ENCODE measurements at regions not wholly inside any gene's neighbourhood (a gene's known extent, or its start where the extent isn't known, plus 50 kb on each side); places are given as distances from the start of the nearest gene placed in this dataset.
A peak's percentile ranks its signal among the peaks of the same experiment; 100 is the strongest.

GRCh38 chr3:21054064-21054463, 696.9 kb downstream of the ZNF385D start:
- no peak overlapping the region for H3K4me3 ChIP-seq (ENCODE audit: insufficient read depth, low read depth, low read length)
- H3K27me3 ChIP-seq (ENCODE audit: control insufficient read depth, insufficient read depth, low read length), result no peaks in the 10 kb centered on the region
- DNase-seq, result no peak
- no peaks in the 10 kb centered on the region for H3K36me3 ChIP-seq (replicated peaks; ENCODE audit: control insufficient read depth, insufficient read depth, low read length)

DNA sequence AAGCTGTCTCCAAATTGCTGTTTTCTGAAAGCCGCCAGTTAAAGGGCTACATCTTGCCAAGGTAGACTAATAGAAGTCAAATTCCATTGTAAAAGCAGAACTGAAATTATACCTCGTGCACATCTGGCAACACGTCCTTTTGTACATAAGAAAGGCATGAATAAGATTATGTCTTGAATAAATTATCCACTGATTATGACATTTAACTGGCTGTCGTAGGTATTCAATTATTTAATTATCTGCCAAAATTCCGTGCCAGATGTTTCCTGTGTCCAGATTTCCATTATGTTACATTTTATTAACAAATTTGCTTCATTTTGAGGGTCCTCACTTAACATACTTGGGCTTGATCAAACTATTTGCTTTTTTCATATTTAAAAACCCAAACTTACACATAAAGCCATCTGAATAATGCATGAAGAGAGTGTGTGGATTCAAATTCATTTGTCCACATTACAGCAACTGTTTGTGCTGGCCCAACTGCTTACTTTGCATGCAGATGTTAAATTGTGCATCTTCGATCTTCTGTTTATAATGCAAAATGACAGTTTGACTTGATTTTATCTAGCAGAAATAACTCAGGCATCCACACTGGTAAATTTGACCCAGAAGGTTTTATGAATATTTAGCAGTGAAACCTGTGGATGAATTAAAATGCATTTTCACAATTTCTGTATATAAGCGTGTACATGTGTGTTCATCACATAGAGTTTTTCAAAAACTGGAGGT, 701.5 kb downstream of the ZNF385D start:
- H3K4me3 ChIP-seq (ENCODE audit: insufficient read depth, low read depth, low read length), result no peak overlapping the region
- H3K27me3 ChIP-seq (ENCODE audit: control insufficient read depth, insufficient read depth, low read length), result no peaks in the 10 kb centered on the region

DNA sequence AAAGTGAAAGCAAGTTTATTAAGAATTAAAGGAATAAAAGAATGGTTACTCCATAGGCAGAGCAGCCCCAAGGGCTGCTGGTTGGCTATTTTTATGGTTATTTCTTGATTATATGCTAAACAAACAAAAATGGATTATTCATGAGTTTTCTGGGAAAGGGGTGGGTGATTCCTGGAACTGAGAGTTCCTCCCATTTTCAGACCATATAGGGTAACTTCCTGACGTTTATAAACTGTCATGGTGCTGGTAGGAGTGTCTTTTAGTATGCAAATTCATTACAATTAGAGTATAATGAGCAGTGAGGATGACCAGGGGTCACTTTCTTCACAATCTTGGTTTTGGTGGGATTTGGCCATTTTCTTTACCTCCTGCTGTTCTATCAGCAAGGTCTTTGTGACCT, 707.9 kb downstream of the ZNF385D start:
- H3K36me3 ChIP-seq (replicated peaks; ENCODE audit: control insufficient read depth, insufficient read depth, low read length), result no peaks in the 10 kb centered on the region
- H3K27me3 ChIP-seq (ENCODE audit: control insufficient read depth, insufficient read depth, low read length), result no peaks in the 10 kb centered on the region
- no peak overlapping the region for H3K4me3 ChIP-seq (ENCODE audit: insufficient read depth, low read depth, low read length)
- no peak for DNase-seq

More for the DNA sequence above, 701.5 kb downstream of the ZNF385D start:
- H3K36me3 ChIP-seq (replicated peaks; ENCODE audit: control insufficient read depth, insufficient read depth, low read length), result no peaks in the 10 kb centered on the region
- DNase-seq, result no peak

GRCh38 chr3:21042184-21042583, 708.8 kb downstream of the ZNF385D start:
- H3K27me3 ChIP-seq (ENCODE audit: control insufficient read depth, insufficient read depth, low read length), result no peaks in the 10 kb centered on the region
- no peaks in the 10 kb centered on the region for H3K36me3 ChIP-seq (replicated peaks; ENCODE audit: control insufficient read depth, insufficient read depth, low read length)
- no peak overlapping the region for H3K4me3 ChIP-seq (ENCODE audit: insufficient read depth, low read depth, low read length)
- DNase-seq, result no peak

- Histone ChIP-seq H3K36me3 (replicated peaks; ENCODE audit: control insufficient read depth, insufficient read depth, low read length) (no peaks in the 10 kb centered on the region), H3K4me3 (ENCODE audit: insufficient read depth, low read depth, low read length) (no peak overlapping the region), H3K27me3 (ENCODE audit: control insufficient read depth, insufficient read depth, low read length) (no peaks in the 10 kb centered on the region)
- no peak for DNase-seq
Measured at GRCh38 chr3:21041621-21042020, 709.4 kb downstream of the ZNF385D start.

DNA sequence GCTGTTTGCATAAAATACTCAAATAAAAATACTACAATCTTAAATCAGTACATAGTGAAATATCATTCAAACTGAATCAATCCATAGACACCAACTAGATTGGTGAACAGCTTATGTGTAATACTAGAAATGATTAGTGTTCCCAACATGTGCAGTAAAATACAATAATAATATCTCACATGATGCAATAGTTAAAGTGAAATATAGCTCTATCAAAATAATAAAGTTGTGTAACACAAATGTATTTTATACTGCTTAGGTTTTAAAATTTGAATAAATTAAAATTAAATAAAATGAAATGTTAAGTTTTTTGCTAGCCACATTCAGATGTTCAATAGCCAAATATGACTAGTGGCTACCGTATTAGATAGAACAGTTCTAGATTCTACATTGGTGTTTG, 714.1 kb downstream of the ZNF385D start:
- no peak for DNase-seq
- Histone ChIP-seq H3K27me3 (ENCODE audit: control insufficient read depth, insufficient read depth, low read length) (no peaks in the 10 kb centered on the region), H3K36me3 (replicated peaks; ENCODE audit: control insufficient read depth, insufficient read depth, low read length) (no peaks in the 10 kb centered on the region), H3K4me3 (ENCODE audit: insufficient read depth, low read depth, low read length) (no peak overlapping the region)

GRCh38 chr3:21028412-21028811, 722.6 kb downstream of the ZNF385D start:
- no peaks in the 10 kb centered on the region for H3K27me3 ChIP-seq (ENCODE audit: control insufficient read depth, insufficient read depth, low read length)
- H3K36me3 ChIP-seq (replicated peaks; ENCODE audit: control insufficient read depth, insufficient read depth, low read length), result no peaks in the 10 kb centered on the region
- no peak for DNase-seq
- H3K4me3 ChIP-seq (ENCODE audit: insufficient read depth, low read depth, low read length), result no peak overlapping the region

GRCh38 chr3:21024563-21024962, 726.4 kb downstream of the ZNF385D start:
- no peaks in the 10 kb centered on the region for H3K36me3 ChIP-seq (replicated peaks; ENCODE audit: control insufficient read depth, insufficient read depth, low read length)
- H3K27me3 ChIP-seq (ENCODE audit: control insufficient read depth, insufficient read depth, low read length), result no peaks in the 10 kb centered on the region
- no peak overlapping the region for H3K4me3 ChIP-seq (ENCODE audit: insufficient read depth, low read depth, low read length)
- DNase-seq, result no peak

GRCh38 chr3:21020681-21021080, 730.3 kb downstream of the ZNF385D start:
- Histone ChIP-seq H3K4me3 (ENCODE audit: insufficient read depth, low read depth, low read length) (no peak overlapping the region), H3K27me3 (ENCODE audit: control insufficient read depth, insufficient read depth, low read length) (no peaks in the 10 kb centered on the region), H3K36me3 (replicated peaks; ENCODE audit: control insufficient read depth, insufficient read depth, low read length) (no peaks in the 10 kb centered on the region)
- no peak for DNase-seq

GRCh38 chr3:21020043-21020442, 731.0 kb downstream of the ZNF385D start:
- Histone ChIP-seq H3K36me3 (replicated peaks; ENCODE audit: control insufficient read depth, insufficient read depth, low read length) (no peaks in the 10 kb centered on the region), H3K4me3 (ENCODE audit: insufficient read depth, low read depth, low read length) (no peak overlapping the region), H3K27me3 (ENCODE audit: control insufficient read depth, insufficient read depth, low read length) (no peaks in the 10 kb centered on the region)
- no peak for DNase-seq

DNA sequence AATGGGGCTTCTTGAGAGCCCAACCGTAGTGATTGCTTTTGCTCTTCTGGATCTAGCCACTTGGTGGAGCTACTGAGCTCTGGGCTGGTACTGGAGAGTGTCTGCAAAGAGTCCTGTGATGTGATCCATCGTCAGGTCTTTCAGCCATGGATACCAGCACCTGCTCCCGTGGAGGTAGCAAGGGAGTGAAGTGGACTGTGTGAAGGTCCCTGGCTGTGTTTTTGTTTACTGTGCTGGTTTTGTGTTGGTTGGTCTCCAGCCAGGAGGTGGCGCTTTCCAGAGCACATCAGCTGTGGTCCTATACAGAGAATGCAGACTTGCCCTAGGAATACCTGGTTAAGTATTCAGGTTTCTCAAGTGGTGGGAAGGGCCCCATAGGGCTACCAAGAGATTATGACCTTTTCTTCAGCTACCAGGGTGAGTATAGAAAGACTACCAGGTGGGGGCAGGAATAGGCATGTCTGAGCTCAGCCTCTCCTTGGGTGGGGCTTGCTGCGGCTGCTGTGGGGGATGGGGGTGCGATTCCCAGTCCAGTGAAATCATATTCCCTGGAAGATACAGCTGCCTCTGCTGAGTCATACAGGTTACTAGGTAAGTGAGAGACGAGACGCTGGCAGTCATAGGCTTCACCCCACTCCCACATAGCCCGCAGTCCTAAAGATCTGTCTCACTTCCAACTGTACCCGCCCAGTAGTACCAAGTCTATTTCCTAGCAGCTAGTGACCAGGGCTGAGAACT, 733.7 kb downstream of the ZNF385D start:
- Histone ChIP-seq H3K4me3 (ENCODE audit: insufficient read depth, low read depth, low read length) (no peak overlapping the region), H3K36me3 (replicated peaks; ENCODE audit: control insufficient read depth, insufficient read depth, low read length) (no peaks in the 10 kb centered on the region), H3K27me3 (ENCODE audit: control insufficient read depth, insufficient read depth, low read length) (no peaks in the 10 kb centered on the region)
- peak; percentile 0 for DNase-seq

- Histone ChIP-seq H3K4me3 (ENCODE audit: insufficient read depth, low read depth, low read length) (no peak overlapping the region), H3K27me3 (ENCODE audit: control insufficient read depth, insufficient read depth, low read length) (no peaks in the 10 kb centered on the region), H3K36me3 (replicated peaks; ENCODE audit: control insufficient read depth, insufficient read depth, low read length) (no peaks in the 10 kb centered on the region)
- DNase-seq, result no peak
Measured at GRCh38 chr3:21013566-21013965, 737.4 kb downstream of the ZNF385D start.

GRCh38 chr3:20999661-21000060, 751.3 kb downstream of the ZNF385D start:
- DNase-seq, result no peak
- Histone ChIP-seq H3K4me3 (ENCODE audit: insufficient read depth, low read depth, low read length) (no peak overlapping the region), H3K36me3 (replicated peaks; ENCODE audit: control insufficient read depth, insufficient read depth, low read length) (no peaks in the 10 kb centered on the region), H3K27me3 (ENCODE audit: control insufficient read depth, insufficient read depth, low read length) (no peaks in the 10 kb centered on the region)

GRCh38 chr3:20997183-20997582, 753.8 kb downstream of the ZNF385D start:
- Histone ChIP-seq H3K27me3 (ENCODE audit: control insufficient read depth, insufficient read depth, low read length) (no peaks in the 10 kb centered on the region), H3K4me3 (ENCODE audit: insufficient read depth, low read depth, low read length) (no peak overlapping the region), H3K36me3 (replicated peaks; ENCODE audit: control insufficient read depth, insufficient read depth, low read length) (no peaks in the 10 kb centered on the region)
- no peak for DNase-seq

DNA sequence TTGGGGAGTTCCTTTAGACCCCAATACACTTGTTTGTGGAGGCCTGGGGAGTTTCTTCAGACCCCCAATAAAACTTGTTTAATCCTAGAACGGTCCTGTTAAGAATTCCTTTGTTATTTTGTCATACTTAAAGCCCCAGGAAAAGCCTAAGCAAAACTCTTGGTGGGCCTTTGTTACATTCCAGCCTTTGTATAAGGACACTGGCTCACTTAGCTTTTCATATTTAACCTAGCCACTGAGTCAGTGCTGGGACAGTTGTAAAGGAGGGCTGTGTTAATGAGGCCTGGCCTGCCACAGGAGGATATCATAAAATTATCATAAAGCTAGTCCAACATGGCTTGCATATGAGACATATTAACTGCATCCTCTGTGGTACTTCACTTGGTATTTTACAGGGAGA, 760.1 kb downstream of the ZNF385D start:
- DNase-seq, result no peak
- no peaks in the 10 kb centered on the region for H3K27me3 ChIP-seq (ENCODE audit: control insufficient read depth, insufficient read depth, low read length)
- H3K4me3 ChIP-seq (ENCODE audit: insufficient read depth, low read depth, low read length), result no peak overlapping the region
- no peaks in the 10 kb centered on the region for H3K36me3 ChIP-seq (replicated peaks; ENCODE audit: control insufficient read depth, insufficient read depth, low read length)

All from H7 (cell line).